WTC11 (cell line): ENCODE measurements at regions not wholly inside any gene's neighbourhood (a gene's known extent, or its start where the extent isn't known, plus 50 kb on each side); places are given as distances from the start of the nearest gene placed in this dataset.

Experiments used
- ATAC-seq: fragments of 200-7000 bp; cut with Tn5 transposase; 2 replicates; pipeline ENCODE4 v1.10.0; 2021; ENCODE audit warnings: mild to moderate bottlenecking, moderate library complexity
- CTCF ChIA-PET: fragments of 300-600 bp; sonication (Branson Sonifier 250); formaldehyde crosslinking; loops from one replicate; lab custom pipeline; 2021; ENCODE audit warnings: antibody characterized with exemption; lab: Charles Lee
- POLR2A ChIA-PET: fragments of 350-600 bp; sonication (Branson Sonifier 250); formaldehyde crosslinking; loops from one replicate; lab custom pipeline; 2021; ENCODE audit warnings: antibody characterized with exemption; lab: Charles Lee
- DNase-seq: peaks from one replicate; pipeline ENCODE4 v3.0.0; 2021; ENCODE audit warnings: low spot score
- H3K27ac Mint-ChIP-seq: 2 replicates; pipeline ENCODE4 v1.8.0; 2021; ENCODE audit warnings: mixed read lengths
- H3K27me3 Mint-ChIP-seq: 2 replicates; pipeline ENCODE4 v1.8.0; 2021; ENCODE audit warnings: low read depth, mild to moderate bottlenecking, moderate library complexity, mixed read lengths
- H3K36me3 Mint-ChIP-seq: 2 replicates; pipeline ENCODE4 v1.8.0; 2021; ENCODE audit warnings: mixed read lengths
- H3K4me1 Mint-ChIP-seq: 2 replicates; pipeline ENCODE4 v1.8.0; 2022; ENCODE audit warnings: mixed read lengths
- H3K4me3 Mint-ChIP-seq: 2 replicates; pipeline ENCODE4 v1.8.0; 2021; ENCODE audit warnings: mild to moderate bottlenecking, moderate library complexity, mixed read lengths
- H3K9me3 Mint-ChIP-seq: 2 replicates; pipeline ENCODE4 v1.8.0; 2021; ENCODE audit warnings: mixed read lengths
- ARID4B ChIP-seq: sonication (generic); formaldehyde crosslinking; IDR thresholded peaks from 2 replicates; pipeline ENCODE4 v1.8.0; 2023; ENCODE audit warnings: missing genetic modification reagents, mild to moderate bottlenecking, borderline replicate concordance
- CBFB ChIP-seq: sonication (generic); formaldehyde crosslinking; IDR thresholded peaks from 2 replicates; pipeline ENCODE4 v1.8.1; 2022; ENCODE audit warnings: mild to moderate bottlenecking, low read depth, missing genetic modification reagents
- CREM ChIP-seq: sonication (generic); formaldehyde crosslinking; IDR thresholded peaks from 2 replicates; pipeline ENCODE4 v1.8.1; 2022; ENCODE audit warnings: mild to moderate bottlenecking, missing genetic modification reagents, moderate library complexity
- E2F5 ChIP-seq: sonication (generic); formaldehyde crosslinking; IDR thresholded peaks from 2 replicates; pipeline ENCODE4 v1.8.1; 2022; ENCODE audit warnings: mild to moderate bottlenecking, moderate library complexity, missing genetic modification reagents
- ESRRA ChIP-seq: sonication (generic); formaldehyde crosslinking; IDR thresholded peaks from 2 replicates; pipeline ENCODE4 v1.8.1; 2022; ENCODE audit warnings: mild to moderate bottlenecking, missing genetic modification reagents, borderline replicate concordance
- FOXJ3 ChIP-seq: sonication (generic); formaldehyde crosslinking; IDR thresholded peaks from 2 replicates; pipeline ENCODE4 v1.9.0; 2021; ENCODE audit warnings: missing genetic modification reagents, mild to moderate bottlenecking, borderline replicate concordance
- FOXK1 ChIP-seq: sonication (generic); formaldehyde crosslinking; IDR thresholded peaks from 2 replicates; pipeline ENCODE4 v1.8.0; 2022; ENCODE audit warnings: mild to moderate bottlenecking, moderate library complexity, missing genetic modification reagents
- GABPB1 ChIP-seq: sonication (generic); formaldehyde crosslinking; IDR thresholded peaks from 2 replicates; pipeline ENCODE4 v1.8.1; 2023; ENCODE audit warnings: mild to moderate bottlenecking, missing genetic modification reagents
- HMGA2 ChIP-seq: fragments of 250-450 bp; sonication (Bioruptor Pico); IDR thresholded peaks from 2 replicates; pipeline ENCODE4 v1.4.0; 2021; ENCODE audit warnings: mild to moderate bottlenecking, moderate library complexity
- IRF2 ChIP-seq: sonication (generic); formaldehyde crosslinking; IDR thresholded peaks from 2 replicates; pipeline ENCODE4 v1.8.0; 2022; ENCODE audit warnings: low read depth, missing genetic modification reagents, borderline replicate concordance
- NFATC4 ChIP-seq: fragments of 250-450 bp; sonication (Bioruptor Pico); IDR thresholded peaks from 2 replicates; pipeline ENCODE4 v1.9.0; 2021; ENCODE audit warnings: mild to moderate bottlenecking
- NR2C2 ChIP-seq: sonication (generic); formaldehyde crosslinking; IDR thresholded peaks from 2 replicates; pipeline ENCODE4 v1.8.0; 2022; ENCODE audit warnings: mild to moderate bottlenecking, missing genetic modification reagents
- NR3C1 ChIP-seq: sonication (generic); formaldehyde crosslinking; conservative IDR thresholded peaks from 2 replicates; pipeline ENCODE4 v1.8.1; 2023; ENCODE audit warnings: low read depth, mild to moderate bottlenecking, missing genetic modification reagents
- SP1 ChIP-seq: sonication (generic); formaldehyde crosslinking; conservative IDR thresholded peaks from 2 replicates; pipeline ENCODE4 v1.8.1; 2022; ENCODE audit warnings: missing genetic modification reagents
- TCF7 ChIP-seq: sonication (generic); formaldehyde crosslinking; IDR thresholded peaks from 2 replicates; pipeline ENCODE4 v1.8.0; 2022; ENCODE audit warnings: mild to moderate bottlenecking, low read depth, missing genetic modification reagents, moderate library complexity
- ZMAT4 ChIP-seq: fragments of 250-450 bp; sonication (Bioruptor Pico); IDR thresholded peaks from 2 replicates; pipeline ENCODE4 v1.9.0; 2021; ENCODE audit warnings: mild to moderate bottlenecking
- ZNF121 ChIP-seq: sonication (generic); formaldehyde crosslinking; IDR thresholded peaks from 2 replicates; pipeline ENCODE4 v1.8.0; 2023; ENCODE audit warnings: missing genetic modification reagents
- ZNF138 ChIP-seq: sonication (generic); formaldehyde crosslinking; conservative IDR thresholded peaks from 2 replicates; pipeline ENCODE4 v1.8.1; 2022; ENCODE audit warnings: mild to moderate bottlenecking, moderate library complexity, missing genetic modification reagents
- ZNF532 ChIP-seq: fragments of 250-450 bp; sonication (Bioruptor Pico); IDR thresholded peaks from 2 replicates; pipeline ENCODE4 v1.9.0; 2021; ENCODE audit warnings: mild to moderate bottlenecking, borderline replicate concordance

GRCh38 chr2:228707846-228708245 is 526.4 kb upstream of the SPHKAP start (continued):
- no peak for TF ChIP-seq ARID4B (CRISPR knock-in tag)
- TF ChIP-seq FOXJ3 (CRISPR knock-in tag): no peak
- TF ChIP-seq NR3C1: no peak
- TF ChIP-seq FOXK1 (CRISPR knock-in tag): no peak
- no peak for TF ChIP-seq SP1 (CRISPR knock-in tag)

- ATAC-seq (peak; percentile 60), DNase-seq (no peak)
- Mint-ChIP-seq H3K27me3 (no peaks in the 10 kb centered on the region), H3K9me3 (no peaks in the 10 kb centered on the region), H3K36me3 (no peaks in the 10 kb centered on the region), H3K27ac (no peak overlapping the region), H3K4me1 (peaks cover 17% of the 10 kb centered on the region), H3K4me3 (no peak overlapping the region)
- POLR2A ChIA-PET: no interaction called here
- CTCF ChIA-PET: no interaction called here
- TF ChIP-seq TCF7: no peak
- no peak for TF ChIP-seq ZMAT4 (CRISPR knock-in tag)
- TF ChIP-seq GABPB1 (CRISPR knock-in tag): no peak
- TF ChIP-seq NR2C2 (CRISPR knock-in tag): no peak
- TF ChIP-seq HMGA2 (CRISPR knock-in tag): 0 out of 2 replicates have a peak, but pooled peaks have one; percentile 4
- TF ChIP-seq SP1 (CRISPR knock-in tag): no peak
Measured at GRCh38 chr2:228705318-228705717, 523.8 kb upstream of the SPHKAP start.

GRCh38 chr2:228703152-228703551 is 521.7 kb upstream of the SPHKAP start:
- TF ChIP-seq ESRRA (CRISPR knock-in tag): no peak
- no peak for TF ChIP-seq CBFB
- TF ChIP-seq ZNF121 (CRISPR knock-in tag): no peak
- no peak for TF ChIP-seq GABPB1 (CRISPR knock-in tag)
- no peak for TF ChIP-seq E2F5
- no peak for TF ChIP-seq ZNF138
- TF ChIP-seq NFATC4: no peak
- Mint-ChIP-seq H3K36me3 (no peaks in the 10 kb centered on the region), H3K4me1 (peaks cover 17% of the 10 kb centered on the region), H3K4me3 (no peak overlapping the region), H3K9me3 (no peaks in the 10 kb centered on the region), H3K27me3 (no peaks in the 10 kb centered on the region), H3K27ac (no peak overlapping the region)
- CTCF ChIA-PET: no interaction called here
- DNase-seq (no peak), ATAC-seq (no peak)
- POLR2A ChIA-PET: no interaction called here

GRCh38 chr2:228701506-228701905 is 520.0 kb upstream of the SPHKAP start:
- H3K27ac Mint-ChIP-seq: no peak overlapping the region
- no peaks in the 10 kb centered on the region; the same call in 1 of the 2 replicates for H3K9me3 Mint-ChIP-seq
- ChIA-PET POLR2A (interaction anchor here (0.7 kb wide), 1 partner anchor 674 kb away, joined by 6 read pairs; no protein-coding TSS in a partner anchor), CTCF (no interaction called here)
- DNase-seq (no peak), ATAC-seq (no peak)
- peaks cover 13% of the 10 kb centered on the region for H3K4me1 Mint-ChIP-seq
- TF ChIP-seq ZNF532 (CRISPR knock-in tag): no peak
- TF ChIP-seq CREM: no peak
- TF ChIP-seq IRF2 (CRISPR knock-in tag): no peak
- no peak overlapping the region for H3K4me3 Mint-ChIP-seq
- H3K36me3 Mint-ChIP-seq: no peaks in the 10 kb centered on the region
- H3K27me3 Mint-ChIP-seq: no peaks in the 10 kb centered on the region
